Right lobe of liver (tissue), 6 donors: ENCODE measurements at regions not wholly inside any gene's neighbourhood (a gene's known extent, or its start where the extent isn't known, plus 50 kb on each side); places are given as distances from the start of the nearest gene placed in this dataset.
A peak's percentile ranks its signal among the peaks of the same experiment; 100 is the strongest.

ENCODE experiments used
- ATAC-seq, 4 donors: fragments of 200-7000 bp; cut with Tn5 transposase; one replicate each; pipeline ENCODE4 v1.9.1; 2020; ENCODE audit warnings: mild to moderate bottlenecking in 4 of 4, moderate library complexity in 4 of 4
- DNase-seq, 3 donors: peaks; one replicate each; pipeline ENCODE4 v3.0.0-alpha.2; 2020
- H3K27ac ChIP-seq, 3 donors: fragments of 200-600 bp; one replicate each; pipeline ENCODE4 v1.8.0; 2022
- H3K27me3 ChIP-seq, 2 donors: fragments of 200-600 bp; one replicate each; pipeline ENCODE4 v1.8.0; 2022
- H3K36me3 ChIP-seq, 4 donors: fragments of 200-600 bp; sonication (generic) in 1 of 4; one replicate each; pipeline versions ENCODE4 v1.5.1 to v1.8.0; 2017 to 2022; ENCODE audit warnings: control low read depth in 1 of 4
- H3K4me1 ChIP-seq, 4 donors: fragments of 200-600 bp; sonication (generic) in 1 of 4; one replicate each; pipeline versions ENCODE4 v1.5.1 to v1.8.0; 2017 to 2022; ENCODE audit warnings: control low read depth in 1 of 4
- H3K4me3 ChIP-seq, 3 donors: fragments of 200-600 bp; one replicate each; pipeline ENCODE4 v1.8.0; 2022
- H3K9me3 ChIP-seq, 4 donors: fragments of 200-600 bp; sonication (generic) in 1 of 4; one replicate each; pipeline versions ENCODE4 v1.5.1 to v1.8.0; 2017 to 2022; ENCODE audit warnings: control low read depth in 1 of 4
- POLR2A ChIP-seq: fragments of 450-650 bp; IDR thresholded peaks from one replicate; pipeline ENCODE4 v1.6.1; 2017; ENCODE audit warnings: antibody characterized with exemption, mild to moderate bottlenecking
- WGBS: methylation state at CpG from one replicate; pipeline ENCODE4 v1.1.6; 2018; ENCODE audit warnings: low coverage, low lambda C conversion rate; ENCODE audit not compliant: insufficient coverage; ENCODE audit errors: missing lambda C conversion rate; 5-methylcytosine and 5-hydroxymethylcytosine counted together
- intact Hi-C, 2 donors: fragments of 100-400 bp; cut with DNase I; formaldehyde crosslinking; loops; one replicate each; pipeline versions ENCODE4 v1.11.2 to v1.14.1; 2022
- TF ChIP-seq, protein P1 (sequence below), 4 donors: fragments of 200-600 bp in 3 of 4; fragments of 450-650 bp in 1 of 4; IDR thresholded peaks; one replicate each; pipeline versions ENCODE4 v1.5.1 to v1.8.0; 2016 to 2022; ENCODE audit warnings: antibody characterized with exemption in 4 of 4, mild to moderate bottlenecking in 2 of 4
- donor health status: DM: no; HTN: yes; CAD: no.
- donor health status: DM: no; HTN: no; CAD: no.
- donor health status: DM: no; HTN: no; CAD: no.
- donor health status: DM: no; HTN: yes; CAD: no.
- donor health status: DM: no; HTN: yes; CAD: no.

- Histone ChIP-seq H3K4me1 (peaks cover 0 to 79% (median 46%) of the 10 kb centered on the region in 4 donors), H3K36me3 (no peaks in the 10 kb centered on the region), H3K27ac (peak overlapping the region; percentile 62 to 88 (median 74)), H3K4me3 (peak overlapping the region in 1 of 3 donors; percentile 3), H3K27me3 (no peaks in the 10 kb centered on the region), H3K9me3 (no peaks in the 10 kb centered on the region)
- DNase-seq (no peak), ATAC-seq (peak; percentile 46 to 64 (median 56))
- WGBS, result 53% methylated on average over 8 of the region's 8 CpGs
- intact Hi-C loops, result no loop called here
- no peak for TF ChIP-seq POLR2A
- TF ChIP-seq, protein P1, sequence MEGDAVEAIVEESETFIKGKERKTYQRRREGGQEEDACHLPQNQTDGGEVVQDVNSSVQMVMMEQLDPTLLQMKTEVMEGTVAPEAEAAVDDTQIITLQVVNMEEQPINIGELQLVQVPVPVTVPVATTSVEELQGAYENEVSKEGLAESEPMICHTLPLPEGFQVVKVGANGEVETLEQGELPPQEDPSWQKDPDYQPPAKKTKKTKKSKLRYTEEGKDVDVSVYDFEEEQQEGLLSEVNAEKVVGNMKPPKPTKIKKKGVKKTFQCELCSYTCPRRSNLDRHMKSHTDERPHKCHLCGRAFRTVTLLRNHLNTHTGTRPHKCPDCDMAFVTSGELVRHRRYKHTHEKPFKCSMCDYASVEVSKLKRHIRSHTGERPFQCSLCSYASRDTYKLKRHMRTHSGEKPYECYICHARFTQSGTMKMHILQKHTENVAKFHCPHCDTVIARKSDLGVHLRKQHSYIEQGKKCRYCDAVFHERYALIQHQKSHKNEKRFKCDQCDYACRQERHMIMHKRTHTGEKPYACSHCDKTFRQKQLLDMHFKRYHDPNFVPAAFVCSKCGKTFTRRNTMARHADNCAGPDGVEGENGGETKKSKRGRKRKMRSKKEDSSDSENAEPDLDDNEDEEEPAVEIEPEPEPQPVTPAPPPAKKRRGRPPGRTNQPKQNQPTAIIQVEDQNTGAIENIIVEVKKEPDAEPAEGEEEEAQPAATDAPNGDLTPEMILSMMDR (IDR thresholded peaks at IDR 0.05), result no peak
Observed at GRCh38 chr19:46945694-46946489, 73.7 kb upstream of the NPAS1 start.

GRCh38 chr19:46946611-46947238, 72.9 kb upstream of the NPAS1 start:
- Histone ChIP-seq H3K27me3 (no peaks in the 10 kb centered on the region), H3K4me3 (no peak overlapping the region), H3K4me1 (peaks cover 0 to 88% (median 52%) of the 10 kb centered on the region in 4 donors), H3K36me3 (no peaks in the 10 kb centered on the region), H3K27ac (peak overlapping the region; percentile 62 to 88 (median 74)), H3K9me3 (no peaks in the 10 kb centered on the region)
- DNase-seq, result peak in 1 of 3 donors; percentile 59
- intact Hi-C loops, result no loop called here
- TF ChIP-seq, protein P1 (IDR thresholded peaks at IDR 0.05), result no peak
- no peak for TF ChIP-seq POLR2A
- 80% methylated on average over 4 of the region's 4 CpGs for WGBS
- ATAC-seq, result peak; percentile 29 to 62 (median 49)

DNA sequence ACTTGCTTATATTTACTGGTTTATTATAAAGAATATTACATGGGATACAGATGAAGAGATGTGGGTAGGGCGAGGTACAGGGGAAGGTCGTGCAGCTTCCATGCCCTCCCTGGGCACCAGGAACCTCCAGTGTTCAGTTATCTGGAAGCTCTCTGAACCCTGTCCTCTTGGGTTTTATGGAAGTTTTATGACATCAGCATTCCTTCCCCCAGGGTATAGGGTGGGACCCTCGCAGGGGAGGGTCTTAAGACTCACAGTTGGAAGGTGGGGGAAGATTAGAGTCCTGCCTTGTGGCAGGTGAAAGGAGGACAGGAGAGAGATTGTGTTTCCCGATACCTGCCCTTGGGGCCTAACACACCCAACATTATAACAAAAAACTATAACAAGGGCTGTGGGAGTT, 71.8 kb upstream of the NPAS1 start:
- DNase-seq (no peak), ATAC-seq (no peak)
- peaks cover 0 to 1% (median 0%) of the 10 kb centered on the region in 4 donors for H3K36me3 ChIP-seq
- no peaks in the 10 kb centered on the region for H3K27me3 ChIP-seq
- peak overlapping the region in 1 of 3 donors; percentile 88 for H3K27ac ChIP-seq
- intact Hi-C loops, result no loop called here
- H3K9me3 ChIP-seq, result no peaks in the 10 kb centered on the region
- peaks cover 0 to 89% (median 53%) of the 10 kb centered on the region in 4 donors for H3K4me1 ChIP-seq
- no peak overlapping the region for H3K4me3 ChIP-seq
- WGBS, result 100% methylated on average over 3 of the region's 4 CpGs
- TF ChIP-seq, protein P1 (IDR thresholded peaks at IDR 0.05), result no peak
- TF ChIP-seq POLR2A, result no peak

GRCh38 chr19:46950526-46951170, 69.0 kb upstream of the NPAS1 start:
- H3K9me3 ChIP-seq, result no peaks in the 10 kb centered on the region
- intact Hi-C loops, result no loop called here
- no peak overlapping the region for H3K4me3 ChIP-seq
- WGBS, result 48% methylated on average over 2 of the region's 7 CpGs
- H3K27ac ChIP-seq, result peak overlapping the region in 2 of 3 donors; percentile 39 to 50
- peaks cover 0 to 3% (median 0%) of the 10 kb centered on the region in 4 donors for H3K36me3 ChIP-seq
- TF ChIP-seq, protein P1 (IDR thresholded peaks at IDR 0.05), result no peak
- no peak for TF ChIP-seq POLR2A
- ATAC-seq, result no peak
- H3K4me1 ChIP-seq, result peaks cover 0 to 90% (median 49%) of the 10 kb centered on the region in 4 donors
- H3K27me3 ChIP-seq, result no peaks in the 10 kb centered on the region
- DNase-seq, result no peak
